ENCODE measurements at regions not wholly inside any gene's neighbourhood (a gene's known extent, or its start where the extent isn't known, plus 50 kb on each side); places are given as distances from the start of the nearest gene placed in this dataset.

- intact Hi-C loops (cut with micrococcal nuclease) = no loop called here
- H3K9me3 Mint-ChIP-seq = no peaks in the 10 kb centered on the region
- DNase-seq = no peak
- no peak overlapping the region for H3K27ac Mint-ChIP-seq
- ATAC-seq (ENCODE audit: low read depth) = no peak
- TF ChIP-seq CTCF (IDR thresholded peaks at IDR 0.05) = no peak
- no peak overlapping the region for H3K4me3 Mint-ChIP-seq
- no peaks in the 10 kb centered on the region for H3K36me3 Mint-ChIP-seq (ENCODE audit: low read depth)
- ChIA-PET CTCF (no interaction called here), POLR2A (no interaction called here)
- no peaks in the 10 kb centered on the region for H3K4me1 Mint-ChIP-seq
- H3K27me3 Mint-ChIP-seq = no peaks in the 10 kb centered on the region
Observed at GRCh38 chr6:22049002-22049401, 247.8 kb downstream of the PRL start.

DNA sequence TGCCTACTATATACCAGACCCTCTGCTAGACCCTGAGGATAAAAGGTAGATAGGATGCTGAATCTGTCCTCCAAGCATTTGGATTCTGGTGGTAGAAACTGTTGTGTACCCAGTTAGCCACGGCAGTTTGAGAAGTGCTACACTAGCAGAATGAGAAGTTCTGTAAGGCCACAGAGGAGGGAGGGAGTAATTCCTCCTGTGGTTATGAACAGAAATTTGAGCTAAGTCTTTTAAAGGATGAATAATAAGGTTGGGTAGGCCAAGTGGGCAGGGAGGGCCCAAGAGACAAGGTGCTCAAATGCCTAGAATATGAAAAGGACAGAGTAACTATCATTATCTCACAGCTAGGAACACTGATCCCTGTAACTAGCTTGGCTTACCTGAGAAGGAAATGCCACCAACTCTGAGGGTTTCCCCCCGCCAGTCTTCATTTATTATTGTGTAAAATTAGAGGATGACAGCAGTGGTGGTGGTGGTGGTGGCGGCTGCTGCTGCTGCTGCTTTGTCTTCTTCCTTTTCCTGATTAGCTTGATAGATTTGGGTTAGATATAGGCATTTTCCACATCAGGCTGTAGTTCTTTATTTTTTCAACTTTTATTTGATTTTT, 243.3 kb downstream of the PRL start:
- CTCF ChIA-PET = no interaction called here
- no peaks in the 10 kb centered on the region for H3K36me3 Mint-ChIP-seq (ENCODE audit: low read depth)
- H3K27me3 Mint-ChIP-seq = no peaks in the 10 kb centered on the region
- POLR2A ChIA-PET = no interaction called here
- DNase-seq = no peak
- intact Hi-C loops (cut with micrococcal nuclease) = no loop called here
- no peak for ATAC-seq (ENCODE audit: low read depth)
- no peak overlapping the region for H3K27ac Mint-ChIP-seq
- H3K4me1 Mint-ChIP-seq = no peaks in the 10 kb centered on the region
- no peaks in the 10 kb centered on the region for H3K9me3 Mint-ChIP-seq
- no peak for TF ChIP-seq CTCF (IDR thresholded peaks at IDR 0.05)
- H3K4me3 Mint-ChIP-seq = no peak overlapping the region

- H3K9me3 Mint-ChIP-seq = no peaks in the 10 kb centered on the region
- H3K4me3 Mint-ChIP-seq = no peak overlapping the region
- ATAC-seq (ENCODE audit: low read depth) (no peak), DNase-seq (no peak)
- intact Hi-C loops (cut with micrococcal nuclease) = no loop called here
- no peak overlapping the region for H3K27ac Mint-ChIP-seq
- TF ChIP-seq CTCF (IDR thresholded peaks at IDR 0.05) = no peak
- POLR2A ChIA-PET = no interaction called here
- no peaks in the 10 kb centered on the region for H3K36me3 Mint-ChIP-seq (ENCODE audit: low read depth)
- CTCF ChIA-PET = interaction anchor here (0.6 kb wide), 1 partner anchor 8 kb away, joined by 4 read pairs; no protein-coding TSS in a partner anchor
- no peaks in the 10 kb centered on the region for H3K27me3 Mint-ChIP-seq
- H3K4me1 Mint-ChIP-seq = peaks cover 6% of the 10 kb centered on the region
Observed at GRCh38 chr6:22056398-22056797, 240.4 kb downstream of the PRL start.

DNA sequence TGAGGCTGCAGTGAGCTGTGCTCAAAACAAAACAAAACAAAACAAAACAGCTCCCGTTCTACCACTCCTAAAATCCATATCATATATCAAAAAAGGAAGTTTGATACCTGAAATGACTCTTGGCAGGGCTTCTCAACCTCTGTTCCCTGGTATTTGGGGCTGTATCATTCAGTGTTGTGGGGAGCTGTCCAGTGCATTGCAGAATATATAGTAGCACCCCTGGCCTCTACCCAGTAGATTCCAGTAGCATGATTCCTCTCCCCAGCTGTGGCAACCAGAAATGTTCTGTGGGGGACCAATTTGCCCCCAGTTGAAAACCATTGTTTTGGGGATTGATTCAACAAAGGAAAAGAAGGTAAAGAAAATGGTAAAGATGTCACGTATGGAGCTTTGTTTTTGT, 238.9 kb downstream of the PRL start:
- DNase-seq = no peak
- intact Hi-C loops (cut with micrococcal nuclease) = no loop called here
- H3K27ac Mint-ChIP-seq = no peak overlapping the region
- CTCF ChIA-PET = interaction anchor here (0.7 kb wide), 1 partner anchor 10 kb away, joined by 3 read pairs; no protein-coding TSS in a partner anchor
- peaks cover 13% of the 10 kb centered on the region for H3K4me1 Mint-ChIP-seq
- POLR2A ChIA-PET = no interaction called here
- no peak for ATAC-seq (ENCODE audit: low read depth)
- no peaks in the 10 kb centered on the region for H3K36me3 Mint-ChIP-seq (ENCODE audit: low read depth)
- H3K27me3 Mint-ChIP-seq = no peaks in the 10 kb centered on the region
- H3K9me3 Mint-ChIP-seq = no peaks in the 10 kb centered on the region
- TF ChIP-seq CTCF (IDR thresholded peaks at IDR 0.05) = no peak
- H3K4me3 Mint-ChIP-seq = no peak overlapping the region

DNA sequence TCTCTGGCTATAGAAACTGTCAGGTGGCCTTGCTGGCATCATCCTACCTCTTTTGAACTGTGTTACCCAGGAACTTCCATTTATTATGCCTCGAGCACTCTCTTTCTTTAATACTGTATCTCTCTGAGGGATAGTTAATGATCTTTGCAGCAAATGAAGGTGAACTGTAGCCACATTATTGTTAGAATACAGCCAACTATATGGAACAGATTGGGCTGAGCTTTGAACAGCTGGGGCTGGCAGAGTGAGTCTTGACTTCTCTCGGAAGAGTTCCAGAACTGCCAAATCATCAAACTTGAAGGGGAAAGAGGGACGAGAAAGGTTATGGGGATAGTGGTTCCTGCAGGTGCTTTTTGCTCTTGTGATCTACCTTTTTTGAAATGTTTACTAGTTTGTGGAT, 237.7 kb downstream of the PRL start:
- POLR2A ChIA-PET = no interaction called here

More for the DNA sequence above, 237.7 kb downstream of the PRL start:
- no peaks in the 10 kb centered on the region for H3K27me3 Mint-ChIP-seq
- no peak for TF ChIP-seq CTCF (IDR thresholded peaks at IDR 0.05)
- H3K36me3 Mint-ChIP-seq (ENCODE audit: low read depth) = no peaks in the 10 kb centered on the region
- CTCF ChIA-PET = no interaction called here
- no peak overlapping the region for H3K4me3 Mint-ChIP-seq
- DNase-seq = no peak
- H3K4me1 Mint-ChIP-seq = peaks cover 18% of the 10 kb centered on the region
- no peak overlapping the region for H3K27ac Mint-ChIP-seq
- intact Hi-C loops (cut with micrococcal nuclease) = no loop called here
- no peaks in the 10 kb centered on the region for H3K9me3 Mint-ChIP-seq
- no peak for ATAC-seq (ENCODE audit: low read depth)

Measured in activated B cell treated with CpG ODN at 0.5 μM for 24 hours (primary cell).